HepG2 (cell line): ENCODE measurements at regions not wholly inside any gene's neighbourhood (a gene's known extent, or its start where the extent isn't known, plus 50 kb on each side); places are given as distances from the start of the nearest gene placed in this dataset.

Experiments
- EZH2 ChIP-seq: conservative IDR thresholded peaks from 2 replicates; pipeline ENCODE4 v1.6.1; 2012; ENCODE audit warnings: mild to moderate bottlenecking, low read depth, low read length, moderate library complexity
- POLR2AphosphoS2 ChIP-seq: IDR thresholded peaks from 2 replicates; pipeline ENCODE4 v1.6.1; 2011; ENCODE audit warnings: low read depth, low read length, improper control_type of control experiment
- SP2 ChIP-seq: sonication (generic); formaldehyde crosslinking; IDR thresholded peaks from 2 replicates; pipeline ENCODE4 v1.5.1; 2020; ENCODE audit warnings: mild to moderate bottlenecking, missing genetic modification reagents
- ZKSCAN8 ChIP-seq: IDR thresholded peaks from 2 replicates; pipeline ENCODE4 v1.6.1; 2016; ENCODE audit warnings: borderline replicate concordance, missing genetic modification reagents, missing compliant biosample characterization
- ZNF24 ChIP-seq: fragments of 450-650 bp; IDR thresholded peaks from 2 replicates; pipeline ENCODE4 v1.6.1; 2017; ENCODE audit warnings: antibody characterized with exemption, mild to moderate bottlenecking

DNA sequence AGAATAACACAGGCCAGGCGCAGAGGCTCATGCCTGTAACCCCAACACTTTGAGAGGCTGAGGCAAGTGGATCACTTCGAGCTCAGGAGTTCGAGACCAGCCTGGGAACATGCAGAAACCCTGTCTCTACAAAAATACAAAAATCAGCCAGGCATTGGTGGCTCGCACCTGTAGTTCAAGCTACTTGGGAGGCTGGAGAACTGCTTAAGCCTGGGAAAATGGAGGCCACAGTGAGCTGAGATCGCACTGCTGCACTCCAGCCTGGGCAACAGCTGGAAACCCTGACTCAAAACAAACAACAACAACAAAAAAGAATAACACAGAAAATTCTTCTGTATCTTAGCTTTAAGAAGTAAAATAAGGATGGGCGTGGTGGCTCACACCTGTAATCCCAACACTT, 440.3 kb downstream of the LRATD1 start:
- TF ChIP-seq SP2 (CRISPR knock-in tag) (no peak), ZNF24 (no peak), POLR2AphosphoS2 (no peak), EZH2 (no peak), ZKSCAN8 (CRISPR knock-in tag) (no peak)
